H1 (cell line): ENCODE measurements at regions not wholly inside any gene's neighbourhood (a gene's known extent, or its start where the extent isn't known, plus 50 kb on each side); places are given as distances from the start of the nearest gene placed in this dataset.

Experiments
- GABPA ChIP-seq: IDR thresholded peaks from 2 replicates; pipeline ENCODE4 v1.6.1; 2011; ENCODE audit warnings: mild to moderate bottlenecking, low read length, moderate library complexity, borderline replicate concordance; ENCODE audit not compliant: insufficient read depth
- SRF ChIP-seq: IDR thresholded peaks from 2 replicates; pipeline ENCODE4 v1.6.1; 2011; ENCODE audit warnings: mild to moderate bottlenecking, low read depth, low read length, moderate library complexity
- TEAD4 ChIP-seq: IDR thresholded peaks from 2 replicates; pipeline ENCODE4 v1.6.1; 2012; ENCODE audit warnings: low read depth, low read length, inconsistent platforms, mixed read lengths

- TF ChIP-seq SRF (no peak), TEAD4 (no peak), GABPA (no peak)
These were observed 1761.3 kb upstream of the SEL1L start for GRCh38 chr14:83294941-83295340.
